Chondrocyte (in vitro differentiated cells): ENCODE measurements at regions not wholly inside any gene's neighbourhood (a gene's known extent, or its start where the extent isn't known, plus 50 kb on each side); places are given as distances from the start of the nearest gene placed in this dataset.
A peak's percentile ranks its signal among the peaks of the same experiment; 100 is the strongest.

Experiments
- DNase-seq: peaks from one replicate; pipeline ENCODE4 v3.0.0; 2021; ENCODE audit warnings: mixed read lengths, low spot score
- H3K27ac Mint-ChIP-seq: one replicate; pipeline ENCODE4 v1.8.0; 2021; ENCODE audit warnings: mild to moderate bottlenecking, moderate library complexity, mixed read lengths; ENCODE audit not compliant: unreplicated experiment
- H3K27me3 Mint-ChIP-seq: 2 replicates; pipeline ENCODE4 v1.8.0; 2021; ENCODE audit warnings: low read depth, mixed read lengths
- H3K36me3 Mint-ChIP-seq: 2 replicates; pipeline ENCODE4 v1.8.0; 2021; ENCODE audit warnings: low read depth, mixed read lengths
- H3K4me1 Mint-ChIP-seq: 2 replicates; pipeline ENCODE4 v1.8.0; 2021; ENCODE audit warnings: low read depth, mild to moderate bottlenecking, mixed read lengths
- H3K4me3 Mint-ChIP-seq: one replicate; pipeline ENCODE4 v1.8.0; 2021; ENCODE audit warnings: mild to moderate bottlenecking, moderate library complexity, mixed read lengths; ENCODE audit not compliant: unreplicated experiment
- H3K9me3 Mint-ChIP-seq: 2 replicates; pipeline ENCODE4 v1.8.0; 2021; ENCODE audit warnings: low read depth, mixed read lengths
- TF ChIP-seq, protein P1 (sequence below): fragments of 200-600 bp; sonication (generic); IDR thresholded peaks from 2 replicates; pipeline ENCODE4 v1.5.0; 2021; ENCODE audit warnings: antibody characterized with exemption, mild to moderate bottlenecking, moderate library complexity

DNA sequence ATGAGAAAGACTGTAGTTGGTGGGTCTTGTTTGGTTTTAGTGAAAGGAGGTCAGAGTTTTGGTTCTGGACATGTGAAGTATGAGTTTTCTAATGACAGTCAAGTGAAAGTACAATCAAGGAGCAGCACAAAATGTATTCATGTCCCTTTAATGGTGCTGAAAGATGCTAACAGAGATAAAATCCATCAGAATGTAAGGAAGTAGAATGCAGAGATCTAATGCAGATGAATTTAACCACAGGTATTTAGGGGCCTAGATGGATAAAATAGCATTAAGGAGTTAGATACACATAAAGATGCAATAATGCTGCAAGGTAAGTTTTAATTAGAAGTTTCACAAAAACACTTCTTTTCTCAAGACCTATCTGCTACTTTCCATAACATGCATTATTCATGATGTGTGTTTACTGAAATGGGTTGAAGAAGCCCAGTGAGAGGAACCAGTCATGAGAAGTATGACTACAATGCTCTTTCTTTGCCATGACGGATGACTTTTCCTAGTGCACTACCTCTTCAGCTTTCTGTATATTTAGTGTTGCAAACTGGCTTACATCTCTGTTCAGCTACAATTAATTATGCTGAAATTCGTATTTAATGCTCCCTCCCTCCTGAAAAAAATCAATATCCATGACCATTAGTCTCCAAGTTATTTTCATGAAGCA lies 222.9 kb upstream of the HTR2A start:
- Mint-ChIP-seq H3K4me1 (peaks cover 7% of the 10 kb centered on the region), H3K9me3 (no peaks in the 10 kb centered on the region), H3K27me3 (no peaks in the 10 kb centered on the region), H3K36me3 (no peaks in the 10 kb centered on the region), H3K4me3 (no peak overlapping the region), H3K27ac (no peak overlapping the region)
- TF ChIP-seq, protein P1, sequence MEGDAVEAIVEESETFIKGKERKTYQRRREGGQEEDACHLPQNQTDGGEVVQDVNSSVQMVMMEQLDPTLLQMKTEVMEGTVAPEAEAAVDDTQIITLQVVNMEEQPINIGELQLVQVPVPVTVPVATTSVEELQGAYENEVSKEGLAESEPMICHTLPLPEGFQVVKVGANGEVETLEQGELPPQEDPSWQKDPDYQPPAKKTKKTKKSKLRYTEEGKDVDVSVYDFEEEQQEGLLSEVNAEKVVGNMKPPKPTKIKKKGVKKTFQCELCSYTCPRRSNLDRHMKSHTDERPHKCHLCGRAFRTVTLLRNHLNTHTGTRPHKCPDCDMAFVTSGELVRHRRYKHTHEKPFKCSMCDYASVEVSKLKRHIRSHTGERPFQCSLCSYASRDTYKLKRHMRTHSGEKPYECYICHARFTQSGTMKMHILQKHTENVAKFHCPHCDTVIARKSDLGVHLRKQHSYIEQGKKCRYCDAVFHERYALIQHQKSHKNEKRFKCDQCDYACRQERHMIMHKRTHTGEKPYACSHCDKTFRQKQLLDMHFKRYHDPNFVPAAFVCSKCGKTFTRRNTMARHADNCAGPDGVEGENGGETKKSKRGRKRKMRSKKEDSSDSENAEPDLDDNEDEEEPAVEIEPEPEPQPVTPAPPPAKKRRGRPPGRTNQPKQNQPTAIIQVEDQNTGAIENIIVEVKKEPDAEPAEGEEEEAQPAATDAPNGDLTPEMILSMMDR = no peak
- DNase-seq = no peak

DNA sequence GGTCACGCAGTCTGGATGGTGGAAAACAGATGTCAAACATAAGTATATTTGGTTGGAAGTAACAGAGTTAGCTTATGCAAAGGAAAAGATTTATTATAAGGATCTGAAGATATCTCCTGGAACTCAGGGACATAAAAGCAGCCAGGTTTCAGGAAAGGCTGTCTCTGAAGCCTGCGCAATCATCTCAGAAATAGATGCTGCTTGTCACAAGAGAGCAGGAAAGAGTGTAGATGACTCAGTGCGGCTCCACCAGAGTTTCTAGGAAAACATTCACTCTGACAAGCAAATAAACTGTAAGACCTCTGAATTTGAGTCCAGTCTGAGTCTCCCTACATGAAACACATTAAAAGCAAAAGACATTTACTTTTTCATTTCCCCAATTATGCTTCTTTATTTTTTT lies 220.4 kb upstream of the HTR2A start:
- H3K4me1 Mint-ChIP-seq = peaks cover 12% of the 10 kb centered on the region
- peak overlapping the region; percentile 38 for H3K27ac Mint-ChIP-seq
- H3K36me3 Mint-ChIP-seq = no peaks in the 10 kb centered on the region
- H3K27me3 Mint-ChIP-seq = no peaks in the 10 kb centered on the region
- TF ChIP-seq, protein P1 = no peak
- H3K9me3 Mint-ChIP-seq = no peaks in the 10 kb centered on the region
- no peak overlapping the region for H3K4me3 Mint-ChIP-seq
- no peak for DNase-seq

DNA sequence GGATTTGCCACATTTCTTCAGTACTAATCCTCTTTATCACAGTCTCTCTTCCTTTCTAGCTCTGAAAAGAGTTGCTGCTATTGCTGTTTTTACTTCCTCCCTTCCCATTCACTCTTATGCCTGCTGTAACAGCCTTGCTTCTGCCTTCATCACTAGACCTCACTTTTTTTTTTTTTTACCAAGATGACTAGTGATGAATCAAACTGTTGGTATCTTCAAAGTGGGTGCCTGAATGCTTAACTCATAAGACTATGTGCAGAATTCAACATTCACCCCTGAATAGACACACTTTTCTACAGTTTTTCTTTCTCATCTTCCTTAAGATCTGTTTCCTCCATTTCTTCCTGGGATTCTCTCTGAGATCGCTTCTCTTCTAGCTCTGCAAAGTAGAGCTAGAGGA lies 217.2 kb upstream of the HTR2A start:
- Mint-ChIP-seq H3K27me3 (no peaks in the 10 kb centered on the region), H3K36me3 (no peaks in the 10 kb centered on the region), H3K9me3 (no peaks in the 10 kb centered on the region), H3K4me3 (no peak overlapping the region), H3K4me1 (peaks cover 12% of the 10 kb centered on the region), H3K27ac (peak overlapping the region; percentile 38)
- DNase-seq = no peak
- TF ChIP-seq, protein P1 = no peak

DNA sequence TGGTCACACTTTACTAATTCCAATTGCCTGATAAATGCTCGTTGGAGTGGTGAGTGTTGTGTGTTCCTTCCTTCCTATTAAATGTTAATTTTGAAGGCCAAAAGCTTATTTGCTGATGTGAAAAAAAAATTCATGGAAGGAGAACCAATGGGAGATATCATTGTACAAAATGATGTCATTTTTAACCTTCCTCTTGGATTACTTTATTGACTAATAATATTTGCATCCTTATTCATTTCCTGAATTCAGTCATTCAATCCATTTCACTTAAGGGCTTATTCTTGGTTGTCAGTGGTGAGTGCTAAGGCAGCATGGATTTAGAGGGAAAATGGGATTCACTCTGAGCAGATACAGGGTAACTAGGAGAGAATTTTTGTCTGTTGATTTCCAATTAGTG lies 216.0 kb upstream of the HTR2A start:
- H3K36me3 Mint-ChIP-seq = no peaks in the 10 kb centered on the region
- H3K4me3 Mint-ChIP-seq = no peak overlapping the region
- DNase-seq = no peak
- no peaks in the 10 kb centered on the region for H3K9me3 Mint-ChIP-seq
- no peaks in the 10 kb centered on the region for H3K27me3 Mint-ChIP-seq
- H3K4me1 Mint-ChIP-seq = peaks cover 12% of the 10 kb centered on the region
- no peak overlapping the region for H3K27ac Mint-ChIP-seq
- TF ChIP-seq, protein P1 = no peak

DNA sequence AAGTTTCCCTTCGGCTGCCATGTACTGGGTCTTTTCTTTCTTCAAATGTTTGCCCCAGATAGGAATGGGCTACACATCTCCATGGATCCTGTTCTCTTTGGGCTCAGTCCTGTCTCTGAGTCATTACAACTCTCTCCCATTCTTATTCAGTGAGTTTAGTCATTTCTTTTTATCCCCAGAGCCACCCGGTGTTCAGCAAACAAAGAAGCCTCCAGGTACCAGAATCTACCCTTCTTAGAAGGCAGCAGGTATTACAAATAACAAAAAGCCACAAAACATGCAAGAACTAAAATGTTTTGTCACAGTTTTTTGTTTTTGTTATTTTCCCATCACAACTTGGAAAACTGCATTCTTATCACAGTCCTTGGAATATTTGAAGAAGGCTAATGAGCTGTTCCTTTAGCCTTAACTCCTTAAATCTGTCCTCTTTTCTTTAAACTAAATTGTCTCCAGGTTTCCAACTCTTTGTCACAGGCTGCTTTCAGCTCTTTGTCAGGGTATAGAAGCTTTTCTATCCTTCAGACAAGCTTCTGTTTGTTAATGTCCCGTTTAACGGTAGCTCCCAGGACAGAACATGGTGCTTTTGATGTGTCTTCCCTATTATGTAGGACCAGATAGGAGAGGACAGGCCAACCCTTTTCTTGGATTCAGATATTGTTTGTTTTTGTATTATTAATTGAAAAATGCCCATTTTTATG lies 215.5 kb upstream of the HTR2A start:
- no peak for DNase-seq
- Mint-ChIP-seq H3K27ac (no peak overlapping the region), H3K9me3 (no peaks in the 10 kb centered on the region), H3K4me3 (no peak overlapping the region), H3K36me3 (no peaks in the 10 kb centered on the region), H3K27me3 (no peaks in the 10 kb centered on the region), H3K4me1 (peaks cover 10% of the 10 kb centered on the region)
- TF ChIP-seq, protein P1 = no peak
